ENCODE measurements at regions not wholly inside any gene's neighbourhood (a gene's known extent, or its start where the extent isn't known, plus 50 kb on each side); places are given as distances from the start of the nearest gene placed in this dataset.

DNA sequence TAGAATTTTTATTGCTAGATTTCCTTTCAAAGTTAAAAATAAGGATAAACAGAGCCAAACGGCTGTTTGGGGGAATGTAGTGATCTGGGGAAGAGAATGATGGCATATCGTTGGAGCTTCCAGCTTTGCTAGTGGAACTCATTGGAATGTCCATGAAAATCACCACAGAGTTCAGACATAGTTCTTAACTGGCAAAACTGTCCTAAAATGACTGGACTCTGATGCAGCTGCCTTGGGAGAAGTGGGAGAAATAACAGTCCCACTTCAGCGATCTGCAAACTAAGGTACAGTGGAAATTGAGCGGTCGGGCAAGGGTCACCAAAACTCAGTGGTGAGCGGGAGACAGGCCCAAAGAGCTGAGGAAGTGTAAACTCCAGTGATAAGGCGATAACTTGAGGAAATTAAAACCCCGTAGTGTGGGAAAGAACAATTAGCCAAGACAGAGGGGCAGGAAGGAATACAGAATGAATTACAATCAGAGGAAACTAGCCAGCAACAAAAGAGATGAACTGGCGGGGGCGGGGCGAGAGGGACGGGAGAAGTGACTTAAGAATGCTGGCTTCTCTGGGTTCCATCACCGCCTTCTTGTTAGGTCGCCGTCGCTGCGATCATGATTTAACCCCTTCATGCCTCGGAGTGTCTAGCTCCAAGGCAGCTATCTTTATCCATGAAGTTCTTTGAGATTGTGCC, 89.8 kb upstream of the ARHGAP29 start:
- TF ChIP-seq, protein P1, sequence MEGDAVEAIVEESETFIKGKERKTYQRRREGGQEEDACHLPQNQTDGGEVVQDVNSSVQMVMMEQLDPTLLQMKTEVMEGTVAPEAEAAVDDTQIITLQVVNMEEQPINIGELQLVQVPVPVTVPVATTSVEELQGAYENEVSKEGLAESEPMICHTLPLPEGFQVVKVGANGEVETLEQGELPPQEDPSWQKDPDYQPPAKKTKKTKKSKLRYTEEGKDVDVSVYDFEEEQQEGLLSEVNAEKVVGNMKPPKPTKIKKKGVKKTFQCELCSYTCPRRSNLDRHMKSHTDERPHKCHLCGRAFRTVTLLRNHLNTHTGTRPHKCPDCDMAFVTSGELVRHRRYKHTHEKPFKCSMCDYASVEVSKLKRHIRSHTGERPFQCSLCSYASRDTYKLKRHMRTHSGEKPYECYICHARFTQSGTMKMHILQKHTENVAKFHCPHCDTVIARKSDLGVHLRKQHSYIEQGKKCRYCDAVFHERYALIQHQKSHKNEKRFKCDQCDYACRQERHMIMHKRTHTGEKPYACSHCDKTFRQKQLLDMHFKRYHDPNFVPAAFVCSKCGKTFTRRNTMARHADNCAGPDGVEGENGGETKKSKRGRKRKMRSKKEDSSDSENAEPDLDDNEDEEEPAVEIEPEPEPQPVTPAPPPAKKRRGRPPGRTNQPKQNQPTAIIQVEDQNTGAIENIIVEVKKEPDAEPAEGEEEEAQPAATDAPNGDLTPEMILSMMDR (IDR thresholded peaks at IDR 0.05; ENCODE audit: extremely low read depth, insufficient read depth, missing control alignments): no peak
- in situ Hi-C loops (cut with MboI; ENCODE audit: low pct_unique_long_range_greater_than_20kb, low sequenced_read_pairs, unreplicated experiment): loop anchor here (25.0 kb wide), 1 partner anchor 485 kb away; the partner anchor contains the start of gene SLC44A3
- DNase-seq (ENCODE audit: low spot score): no peak

DNA sequence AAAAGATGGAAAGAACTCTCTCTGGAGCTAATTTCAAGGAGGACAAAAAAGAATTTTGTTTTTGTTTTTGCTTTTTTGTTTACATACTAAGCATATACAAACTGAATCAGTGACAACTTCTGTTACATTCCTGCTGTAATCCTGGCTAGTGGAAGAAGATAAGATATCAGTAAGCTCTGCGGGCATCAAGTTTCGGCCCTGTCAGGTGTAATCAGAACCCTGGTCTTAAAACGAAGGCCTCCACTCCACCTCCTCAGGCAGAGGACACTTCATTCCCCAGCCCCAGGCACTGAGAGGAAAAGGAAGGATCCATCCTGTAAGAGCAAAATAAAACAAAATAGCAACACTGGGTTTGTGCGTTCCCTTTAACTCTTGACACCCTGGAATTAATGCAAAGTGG, 88.9 kb upstream of the ARHGAP29 start:
- in situ Hi-C loops (cut with MboI; ENCODE audit: low pct_unique_long_range_greater_than_20kb, low sequenced_read_pairs, unreplicated experiment): loop anchor here (25.0 kb wide), 1 partner anchor 486 kb away; the partner anchor contains the start of gene SLC44A3
- TF ChIP-seq, protein P1 (IDR thresholded peaks at IDR 0.05; ENCODE audit: extremely low read depth, insufficient read depth, missing control alignments): no peak
- DNase-seq (ENCODE audit: low spot score): no peak

DNA sequence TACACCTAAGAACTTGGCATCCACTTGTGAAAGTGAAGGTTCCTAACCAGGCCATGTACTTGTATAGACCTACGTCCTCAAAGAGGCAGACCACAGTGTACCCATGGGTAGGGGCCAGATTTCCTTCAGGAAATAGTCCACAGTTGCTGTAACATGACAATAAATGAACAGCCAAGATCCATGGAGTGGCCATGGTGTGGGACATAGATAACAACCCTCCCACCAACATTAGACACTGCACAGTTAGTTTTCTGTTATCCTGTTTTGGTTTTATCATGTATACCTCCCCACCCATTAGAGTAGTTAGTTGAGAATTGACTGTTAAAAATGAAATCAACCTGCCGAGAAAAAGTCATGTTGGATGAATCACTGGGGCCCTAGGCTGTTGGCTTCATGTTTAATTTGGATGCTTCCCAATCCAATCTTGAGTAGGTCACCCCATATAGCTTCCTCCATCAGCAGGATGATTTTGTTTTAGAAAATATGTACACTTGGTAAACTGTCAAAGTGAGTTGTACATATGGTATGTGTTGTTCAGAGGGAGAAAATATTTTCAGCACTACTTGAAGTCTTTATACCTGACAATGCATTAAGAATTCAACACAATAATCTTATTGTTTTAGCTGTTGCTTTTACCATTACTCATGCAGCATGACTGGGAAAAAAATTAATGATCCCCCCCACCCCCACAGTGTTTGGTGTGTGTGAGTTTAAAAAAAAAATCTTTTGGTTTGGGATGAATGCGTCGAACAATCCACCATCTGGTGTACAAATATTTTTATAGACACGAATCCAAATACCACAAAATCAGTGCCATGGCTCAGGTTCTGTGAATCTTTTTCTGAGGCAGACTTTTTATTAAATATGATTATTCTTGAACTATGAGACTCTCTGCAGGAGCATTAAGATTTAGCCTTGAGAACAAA, 88.3 kb upstream of the ARHGAP29 start:
- TF ChIP-seq, protein P1 (IDR thresholded peaks at IDR 0.05; ENCODE audit: extremely low read depth, insufficient read depth, missing control alignments): no peak
- no peak for DNase-seq (ENCODE audit: low spot score)
- in situ Hi-C loops (cut with MboI; ENCODE audit: low pct_unique_long_range_greater_than_20kb, low sequenced_read_pairs, unreplicated experiment): loop anchor here (25.0 kb wide), 1 partner anchor 487 kb away; the partner anchor contains the start of gene SLC44A3

DNA sequence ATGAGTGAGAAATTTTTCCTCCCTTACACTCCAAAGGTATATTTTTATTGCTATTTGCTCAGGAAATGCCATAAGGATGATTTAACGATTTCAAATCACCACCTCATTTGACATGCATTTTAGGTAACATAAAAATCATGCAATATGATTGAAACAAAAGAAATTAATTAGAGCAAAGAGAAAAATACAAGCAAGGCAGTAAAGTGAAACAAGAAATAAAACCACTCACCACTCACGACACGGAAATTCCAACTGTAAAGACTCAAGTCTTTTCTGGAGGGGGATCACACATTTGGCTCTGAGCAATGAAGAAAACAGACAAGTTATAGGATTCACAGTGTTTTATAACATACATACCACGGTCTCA, 86.8 kb upstream of the ARHGAP29 start:
- in situ Hi-C loops (cut with MboI; ENCODE audit: low pct_unique_long_range_greater_than_20kb, low sequenced_read_pairs, unreplicated experiment): no loop called here
- TF ChIP-seq, protein P1 (IDR thresholded peaks at IDR 0.05; ENCODE audit: extremely low read depth, insufficient read depth, missing control alignments): no peak
- DNase-seq (ENCODE audit: low spot score): no peak

DNA sequence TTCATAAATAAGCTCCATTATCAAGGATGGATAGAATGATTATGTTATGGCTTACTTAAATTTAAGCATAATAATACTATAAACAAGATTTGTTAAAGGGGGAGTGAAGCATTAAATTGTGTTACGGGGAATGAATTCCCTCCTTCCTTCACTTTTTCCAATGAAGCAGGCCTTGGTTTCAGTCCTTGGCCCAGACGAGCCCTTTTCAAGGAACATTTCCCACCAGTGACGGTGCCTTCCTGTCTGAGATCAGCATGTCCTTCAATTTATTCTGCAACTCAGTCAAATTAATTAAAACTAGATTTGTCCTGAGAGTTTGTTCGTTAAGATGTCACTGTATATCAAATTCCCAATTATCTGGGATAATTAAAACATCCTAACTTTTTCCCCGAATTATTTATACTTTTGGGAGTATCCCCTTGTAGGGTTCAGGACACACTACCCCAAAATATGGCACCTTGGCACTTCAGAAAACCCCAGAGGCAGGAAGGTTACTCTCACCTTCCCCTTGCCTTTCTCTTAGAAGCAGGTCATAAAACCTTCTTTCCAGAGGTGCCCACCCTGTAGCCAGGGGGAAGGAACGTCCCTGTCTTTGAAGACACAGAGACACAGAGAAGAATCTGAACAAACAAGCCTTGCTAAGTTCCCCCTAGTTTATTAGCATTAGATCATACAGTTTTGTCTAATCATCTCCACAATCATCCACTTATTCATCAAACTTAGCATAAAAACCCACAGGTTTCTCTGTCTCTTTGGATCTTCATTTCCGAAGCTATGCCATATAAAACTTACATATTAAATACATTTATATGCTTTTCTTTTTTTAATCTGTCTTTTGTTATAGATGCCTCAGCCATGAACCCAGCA, 86.2 kb upstream of the ARHGAP29 start:
- in situ Hi-C loops (cut with MboI; ENCODE audit: low pct_unique_long_range_greater_than_20kb, low sequenced_read_pairs, unreplicated experiment): no loop called here
- TF ChIP-seq, protein P1 (IDR thresholded peaks at IDR 0.05; ENCODE audit: extremely low read depth, insufficient read depth, missing control alignments): no peak

DNA sequence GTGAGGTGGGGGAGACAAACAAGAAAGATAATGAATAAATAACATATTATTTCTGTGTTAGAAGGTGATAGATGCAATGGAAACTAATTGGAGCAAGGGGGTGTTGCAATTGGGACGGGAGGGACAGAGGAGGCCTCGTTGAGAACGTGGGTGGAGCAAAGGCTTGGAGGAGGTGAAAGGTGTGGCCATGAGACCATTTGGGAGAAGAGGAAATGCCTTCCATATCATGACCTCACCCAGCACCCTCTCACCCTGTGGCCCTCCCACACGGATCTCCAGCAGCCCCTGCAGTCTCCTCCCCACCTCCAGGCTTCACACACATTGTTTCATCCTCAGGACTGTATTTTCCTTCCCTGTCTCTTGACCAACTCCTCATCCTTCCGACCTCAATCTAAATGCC, 85.3 kb upstream of the ARHGAP29 start:
- no peak for DNase-seq (ENCODE audit: low spot score)
- in situ Hi-C loops (cut with MboI; ENCODE audit: low pct_unique_long_range_greater_than_20kb, low sequenced_read_pairs, unreplicated experiment): no loop called here
- TF ChIP-seq, protein P1 (IDR thresholded peaks at IDR 0.05; ENCODE audit: extremely low read depth, insufficient read depth, missing control alignments): no peak

More for the DNA sequence above, 86.2 kb upstream of the ARHGAP29 start:
- DNase-seq (ENCODE audit: low spot score): no peak

Data from GM13977 (cell line).